OCI-LY1 (cell line): ENCODE measurements at regions not wholly inside any gene's neighbourhood (a gene's known extent, or its start where the extent isn't known, plus 50 kb on each side); places are given as distances from the start of the nearest gene placed in this dataset.

Source experiments
- H2AFZ ChIP-seq: fragments of 200-600 bp; sonication (generic), shearing (Covaris generic); 2 replicates; pipeline ENCODE4 v1.6.0; 2014; ENCODE audit warnings: antibody characterized with exemption, mild to moderate bottlenecking, low read length
- H3F3A ChIP-seq: fragments of 200-600 bp; sonication (generic), shearing (Covaris generic); 2 replicates; pipeline ENCODE4 v1.6.0; 2014; ENCODE audit warnings: mild to moderate bottlenecking, antibody characterized with exemption, low read length, moderate library complexity; ENCODE audit not compliant: insufficient read depth
- H3K27ac ChIP-seq: fragments of 200-600 bp; sonication (generic); 2 replicates; pipeline ENCODE4 v1.5.1; 2014; ENCODE audit warnings: low read length, mixed run types, mild to moderate bottlenecking, low read depth; ENCODE audit not compliant: poor library complexity, severe bottlenecking
- H3K27me3 ChIP-seq: fragments of 200-600 bp; sonication (generic); 2 replicates; pipeline ENCODE4 v1.6.0; 2014; ENCODE audit warnings: antibody characterized with exemption, mild to moderate bottlenecking, low read length, moderate library complexity; ENCODE audit not compliant: insufficient read depth
- H3K36me3 ChIP-seq: fragments of 200-600 bp; sonication (generic); 2 replicates; pipeline ENCODE4 v1.6.1; 2014; ENCODE audit warnings: mild to moderate bottlenecking, antibody characterized with exemption, low read length, moderate library complexity, mixed read lengths; ENCODE audit not compliant: insufficient read depth
- H3K4me1 ChIP-seq: fragments of 200-600 bp; sonication (generic); 2 replicates; pipeline ENCODE4 v1.5.1; 2014; ENCODE audit warnings: mild to moderate bottlenecking, low read length, moderate library complexity; ENCODE audit not compliant: insufficient read depth, severe bottlenecking
- H3K4me2 ChIP-seq: fragments of 200-600 bp; sonication (generic), shearing (Covaris generic); 2 replicates; pipeline ENCODE4 v1.6.1; 2014; ENCODE audit warnings: low read length
- H3K4me3 ChIP-seq: fragments of 200-600 bp; sonication (generic); 2 replicates; pipeline ENCODE4 v1.5.1; 2014; ENCODE audit warnings: low read length, low read depth, mild to moderate bottlenecking, mixed read lengths; ENCODE audit not compliant: poor library complexity, severe bottlenecking
- H3K79me2 ChIP-seq: fragments of 200-600 bp; shearing (Covaris generic); 2 replicates; pipeline ENCODE4 v1.6.1; 2016; ENCODE audit warnings: mixed run types, low read length, mixed read lengths; ENCODE audit not compliant: insufficient read depth
- H3K9ac ChIP-seq: fragments of 200-600 bp; sonication (generic), shearing (Covaris generic); 2 replicates; pipeline ENCODE4 v1.6.1; 2014; ENCODE audit warnings: mild to moderate bottlenecking, low read length, mixed read lengths
- H3K9me2 ChIP-seq: fragments of 200-600 bp; sonication (generic), shearing (Covaris generic); 2 replicates; pipeline ENCODE4 v1.6.1; 2014; ENCODE audit warnings: low read depth, mild to moderate bottlenecking, low read length, mixed read lengths
- H3K9me3 ChIP-seq: fragments of 200-600 bp; shearing (Covaris generic); 2 replicates; pipeline ENCODE4 v1.6.1; 2014; ENCODE audit warnings: low read length, mixed read lengths
- H4K20me1 ChIP-seq: fragments of 200-600 bp; sonication (generic), shearing (Covaris generic); 2 replicates; pipeline ENCODE4 v1.6.0; 2016; ENCODE audit warnings: mild to moderate bottlenecking, low read length; ENCODE audit not compliant: insufficient read depth
- CTCF ChIP-seq: fragments of 200-600 bp; sonication (generic), shearing (Covaris generic); IDR thresholded peaks from 2 replicates; pipeline ENCODE4 v1.5.1; 2017; ENCODE audit warnings: mild to moderate bottlenecking, antibody characterized with exemption, low read length, moderate library complexity, mixed read lengths
- EZH2 ChIP-seq: fragments of 200-600 bp; sonication (generic), shearing (Covaris generic); IDR thresholded peaks from 2 replicates; pipeline ENCODE4 v1.8.0; 2017; ENCODE audit warnings: borderline replicate concordance, mixed run types, mild to moderate bottlenecking, antibody characterized with exemption, low read length, moderate library complexity, mixed read lengths

GRCh38 chr1:208511242-208511860, 267.2 kb upstream of the PLXNA2 start:
- H2AFZ ChIP-seq = no peak overlapping the region
- H3K27ac ChIP-seq = no peak overlapping the region

DNA sequence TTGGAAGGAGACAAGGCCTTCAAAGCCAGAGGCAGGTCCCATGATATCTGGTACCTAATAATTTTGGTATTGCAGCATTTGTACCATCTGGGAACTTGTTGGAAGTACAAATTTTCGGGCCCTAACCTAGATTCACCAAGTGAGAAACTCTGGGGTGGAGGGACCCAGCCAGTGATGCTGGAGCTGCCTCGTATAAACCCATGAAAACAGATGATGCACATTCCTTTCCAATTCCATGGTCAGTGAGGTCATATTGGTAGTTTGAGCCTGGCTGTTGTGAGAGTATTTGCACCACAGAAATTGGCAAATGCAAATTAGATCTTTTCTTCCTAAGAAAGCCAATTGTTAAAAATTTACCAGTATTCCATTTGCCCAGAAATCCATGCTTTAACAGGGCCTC, 269.6 kb upstream of the PLXNA2 start:
- no peaks in the 10 kb centered on the region for H3K9me2 ChIP-seq
- H4K20me1 ChIP-seq = no peaks in the 10 kb centered on the region
- no peak overlapping the region for H3K4me2 ChIP-seq
- no peaks in the 10 kb centered on the region for H3K27me3 ChIP-seq
- no peaks in the 10 kb centered on the region for H3K36me3 ChIP-seq
- no peaks in the 10 kb centered on the region for H3F3A ChIP-seq
- no peaks in the 10 kb centered on the region for H3K4me1 ChIP-seq
- no peak overlapping the region for H2AFZ ChIP-seq
- no peaks in the 10 kb centered on the region for H3K9me3 ChIP-seq
- no peak overlapping the region for H3K4me3 ChIP-seq
- no peak for TF ChIP-seq EZH2
- TF ChIP-seq CTCF = no peak
- H3K9ac ChIP-seq = no peak overlapping the region
- no peak overlapping the region for H3K27ac ChIP-seq
- no peaks in the 10 kb centered on the region for H3K79me2 ChIP-seq

More at GRCh38 chr1:208511242-208511860, 267.2 kb upstream of the PLXNA2 start:
- Histone ChIP-seq H3K27me3 (no peaks in the 10 kb centered on the region), H3K9ac (no peak overlapping the region), H3K36me3 (no peaks in the 10 kb centered on the region), H3K4me3 (no peak overlapping the region), H3F3A (no peaks in the 10 kb centered on the region), H3K9me3 (no peaks in the 10 kb centered on the region), H3K4me1 (no peaks in the 10 kb centered on the region), H3K4me2 (no peak overlapping the region), H3K79me2 (no peaks in the 10 kb centered on the region), H4K20me1 (no peaks in the 10 kb centered on the region), H3K9me2 (no peaks in the 10 kb centered on the region)
- TF ChIP-seq CTCF (no peak), EZH2 (no peak)

DNA sequence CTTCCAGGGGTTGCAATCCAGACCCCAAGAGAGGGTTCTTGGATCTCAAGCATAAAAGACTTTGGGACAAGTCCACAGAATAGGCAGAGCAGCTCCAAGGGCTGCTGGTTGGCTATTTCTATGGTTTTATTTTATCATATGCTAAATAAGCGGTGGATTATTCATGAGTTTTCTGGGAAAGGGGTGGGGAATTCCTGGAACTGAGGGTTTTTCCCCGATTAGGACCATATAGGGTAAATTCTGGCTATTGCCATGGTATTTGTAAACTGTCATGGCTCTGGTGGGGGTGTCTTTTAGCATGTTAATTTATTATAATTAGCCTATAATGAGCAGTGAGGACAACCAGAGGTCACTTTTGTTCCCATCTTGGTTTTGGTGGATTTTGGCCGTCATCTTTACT, 270.9 kb upstream of the PLXNA2 start:
- H3K9ac ChIP-seq = no peak overlapping the region
- H3K4me3 ChIP-seq = no peak overlapping the region
- no peaks in the 10 kb centered on the region for H3K36me3 ChIP-seq
- H4K20me1 ChIP-seq = no peaks in the 10 kb centered on the region
- H3K79me2 ChIP-seq = no peaks in the 10 kb centered on the region
- no peaks in the 10 kb centered on the region for H3K4me1 ChIP-seq
- no peaks in the 10 kb centered on the region for H3K27me3 ChIP-seq
- H3K4me2 ChIP-seq = no peak overlapping the region
- no peaks in the 10 kb centered on the region for H3K9me3 ChIP-seq
- TF ChIP-seq CTCF = no peak
- TF ChIP-seq EZH2 = no peak
- no peak overlapping the region for H2AFZ ChIP-seq
- H3K27ac ChIP-seq = no peak overlapping the region
- no peaks in the 10 kb centered on the region for H3F3A ChIP-seq
- no peaks in the 10 kb centered on the region for H3K9me2 ChIP-seq
